BJ (cell line): ENCODE measurements at regions not wholly inside any gene's neighbourhood (a gene's known extent, or its start where the extent isn't known, plus 50 kb on each side); places are given as distances from the start of the nearest gene placed in this dataset.

ENCODE experiments used
- CTCF ChIA-PET: fragments of 350-600 bp; formaldehyde crosslinking; extraction: SDS; loops from one replicate; lab custom pipeline; 2021; ENCODE audit warnings: antibody characterized with exemption, inconsistent platforms; lab: Yijun Ruan, JAX
- POLR2A ChIA-PET: fragments of 300-600 bp; sonication (Branson Sonifier 250); formaldehyde crosslinking; extraction: SDS; loops from one replicate; lab custom pipeline; 2021; ENCODE audit warnings: antibody characterized with exemption; lab: Charles Lee
- DNase-seq: peaks from one replicate; pipeline ENCODE4 v3.0.0-alpha.2; 2011; ENCODE audit warnings: low read depth
- H3K27me3 ChIP-seq: 2 replicates; pipeline ENCODE4 v1.6.0; 2011; ENCODE audit warnings: low read length; ENCODE audit not compliant: control insufficient read depth, insufficient read depth
- H3K36me3 ChIP-seq: 2 replicates; pipeline ENCODE4 v1.5.1; 2011; ENCODE audit warnings: low read length; ENCODE audit not compliant: control insufficient read depth, insufficient read depth
- H3K4me3 ChIP-seq: 2 replicates; pipeline ENCODE4 v1.5.1; 2011; ENCODE audit warnings: low read depth, mild to moderate bottlenecking, control low read depth, low read length
- TF ChIP-seq, protein P1 (sequence below): IDR thresholded peaks from 2 replicates; pipeline ENCODE4 v1.5.1; 2011; ENCODE audit warnings: low read depth, mild to moderate bottlenecking, control low read depth, inconsistent platforms, low read length, moderate library complexity; ENCODE audit not compliant: insufficient read depth

DNA sequence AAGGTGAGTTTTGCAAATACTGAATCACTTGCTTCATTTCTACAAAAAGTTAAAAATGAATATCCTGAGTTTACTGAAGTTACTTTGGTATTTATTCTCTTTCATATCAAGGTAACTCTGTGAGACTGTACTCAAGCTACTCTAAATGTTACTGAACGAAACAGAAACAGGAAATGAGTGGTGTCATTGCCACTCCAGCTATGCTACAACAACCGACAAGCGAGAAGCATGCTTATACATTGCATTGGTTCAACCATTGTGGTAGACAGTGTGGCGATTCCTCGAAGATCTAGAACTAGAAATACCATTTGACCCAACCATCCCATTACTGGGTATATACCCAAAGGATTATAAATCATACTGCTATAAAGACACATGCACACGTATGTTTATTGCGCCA, 313.2 kb upstream of the THBS1 start:
- CTCF ChIA-PET, result no interaction called here
- TF ChIP-seq, protein P1, sequence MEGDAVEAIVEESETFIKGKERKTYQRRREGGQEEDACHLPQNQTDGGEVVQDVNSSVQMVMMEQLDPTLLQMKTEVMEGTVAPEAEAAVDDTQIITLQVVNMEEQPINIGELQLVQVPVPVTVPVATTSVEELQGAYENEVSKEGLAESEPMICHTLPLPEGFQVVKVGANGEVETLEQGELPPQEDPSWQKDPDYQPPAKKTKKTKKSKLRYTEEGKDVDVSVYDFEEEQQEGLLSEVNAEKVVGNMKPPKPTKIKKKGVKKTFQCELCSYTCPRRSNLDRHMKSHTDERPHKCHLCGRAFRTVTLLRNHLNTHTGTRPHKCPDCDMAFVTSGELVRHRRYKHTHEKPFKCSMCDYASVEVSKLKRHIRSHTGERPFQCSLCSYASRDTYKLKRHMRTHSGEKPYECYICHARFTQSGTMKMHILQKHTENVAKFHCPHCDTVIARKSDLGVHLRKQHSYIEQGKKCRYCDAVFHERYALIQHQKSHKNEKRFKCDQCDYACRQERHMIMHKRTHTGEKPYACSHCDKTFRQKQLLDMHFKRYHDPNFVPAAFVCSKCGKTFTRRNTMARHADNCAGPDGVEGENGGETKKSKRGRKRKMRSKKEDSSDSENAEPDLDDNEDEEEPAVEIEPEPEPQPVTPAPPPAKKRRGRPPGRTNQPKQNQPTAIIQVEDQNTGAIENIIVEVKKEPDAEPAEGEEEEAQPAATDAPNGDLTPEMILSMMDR, result no peak
- no peaks in the 10 kb centered on the region for H3K36me3 ChIP-seq
- H3K27me3 ChIP-seq, result no peaks in the 10 kb centered on the region
- H3K4me3 ChIP-seq, result no peak overlapping the region
- POLR2A ChIA-PET, result no interaction called here
- no peak for DNase-seq

DNA sequence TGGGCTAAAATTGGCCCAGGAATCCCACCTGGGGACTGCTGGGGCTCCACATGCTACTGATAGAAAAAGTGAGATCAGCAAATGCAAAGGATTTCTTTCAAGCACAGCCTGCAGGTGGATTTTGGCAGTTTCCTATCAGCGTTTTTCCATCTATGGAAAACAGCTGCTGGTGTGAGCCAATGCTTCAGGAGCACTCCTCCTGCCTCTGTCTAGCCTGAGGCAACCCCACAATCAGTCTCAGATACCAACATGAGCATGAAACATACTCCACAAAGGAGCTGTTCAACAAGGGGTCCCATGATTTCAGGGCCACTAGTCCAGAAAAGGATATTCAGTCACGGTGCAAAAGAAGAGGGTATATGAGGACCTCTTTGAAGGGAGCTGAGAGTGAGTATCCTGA, 311.5 kb upstream of the THBS1 start:
- no peaks in the 10 kb centered on the region for H3K36me3 ChIP-seq
- ChIA-PET CTCF (no interaction called here), POLR2A (interaction anchor here (0.6 to 1.6 kb wide), 3 partner anchors 36 to 314 kb away, joined by 3 to 11 read pairs (median 5); no protein-coding TSS in a partner anchor)
- no peaks in the 10 kb centered on the region for H3K27me3 ChIP-seq
- DNase-seq, result no peak
- TF ChIP-seq, protein P1, result no peak
- H3K4me3 ChIP-seq, result no peak overlapping the region

DNA sequence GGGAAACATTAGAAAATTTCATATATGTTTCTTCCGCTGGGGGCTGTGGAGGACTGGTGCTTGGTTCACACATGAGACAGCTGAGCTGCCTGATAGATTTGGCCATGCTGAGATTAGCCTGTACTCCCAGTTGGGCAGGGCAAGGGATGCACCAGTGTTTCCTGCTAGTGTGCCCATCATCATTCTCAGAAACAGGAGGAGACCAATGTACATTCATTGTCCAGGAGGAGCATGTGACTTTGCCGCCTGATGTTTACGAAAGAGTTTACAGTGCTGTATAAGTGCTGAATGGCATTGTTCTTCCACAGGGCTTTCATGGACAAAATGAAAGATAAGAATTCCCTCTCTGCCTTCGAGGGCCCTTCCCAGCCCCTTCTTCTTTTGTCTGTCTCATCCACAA, 311.1 kb upstream of the THBS1 start:
- no peaks in the 10 kb centered on the region; the same call in 1 of the 2 replicates for H3K36me3 ChIP-seq
- ChIA-PET POLR2A (interaction anchor here (0.6 to 1.6 kb wide), 6 partner anchors 10 to 313 kb away, joined by 3 to 11 read pairs (median 5); no protein-coding TSS in a partner anchor), CTCF (no interaction called here)
- TF ChIP-seq, protein P1, result no peak
- no peaks in the 10 kb centered on the region for H3K27me3 ChIP-seq
- H3K4me3 ChIP-seq, result no peak overlapping the region
- no peak for DNase-seq

DNA sequence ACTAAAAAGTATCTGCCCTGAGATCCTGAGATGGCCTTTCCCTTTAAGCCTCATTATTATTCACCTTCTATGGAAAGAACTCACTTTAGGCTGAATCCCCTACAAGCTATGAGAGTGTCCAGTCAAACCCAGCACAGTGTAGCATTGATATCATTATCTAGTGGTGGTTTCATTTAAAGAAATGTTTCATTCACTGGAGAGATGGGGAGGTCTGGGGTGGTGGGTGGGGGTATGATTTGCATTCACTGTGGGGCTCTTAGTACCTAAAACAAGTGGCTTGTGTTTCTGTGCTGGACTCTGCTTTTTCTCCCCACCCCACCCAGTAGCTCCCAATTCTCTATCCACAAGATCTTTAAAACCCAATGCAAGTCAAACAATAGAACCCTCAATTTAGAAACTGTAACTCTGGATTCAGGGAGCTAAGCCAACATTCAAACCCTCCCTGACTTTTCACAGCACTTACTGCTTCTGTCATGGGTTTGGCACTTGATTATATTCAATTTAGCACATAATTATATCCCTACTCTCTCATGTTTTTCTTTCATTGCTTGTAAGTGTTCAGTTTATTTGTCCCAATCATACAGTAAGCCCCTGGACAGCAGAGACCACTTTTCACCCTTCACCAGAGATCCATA, 310.5 kb upstream of the THBS1 start:
- ChIA-PET CTCF (interaction anchor here (0.8 to 1.1 kb wide), 2 partner anchors 45 to 412 kb away, joined by 4 read pairs; no protein-coding TSS in a partner anchor), POLR2A (interaction anchor here (0.5 to 1.9 kb wide), 10 partner anchors 9 to 310 kb away, joined by 3 to 7 read pairs (median 5); partner anchors contain the start of gene THBS1)
- Histone ChIP-seq H3K4me3 (no peak overlapping the region), H3K36me3 (no peaks in the 10 kb centered on the region; the same call in 1 of the 2 replicates), H3K27me3 (no peaks in the 10 kb centered on the region)
- no peak for DNase-seq
- TF ChIP-seq, protein P1, result no peak

DNA sequence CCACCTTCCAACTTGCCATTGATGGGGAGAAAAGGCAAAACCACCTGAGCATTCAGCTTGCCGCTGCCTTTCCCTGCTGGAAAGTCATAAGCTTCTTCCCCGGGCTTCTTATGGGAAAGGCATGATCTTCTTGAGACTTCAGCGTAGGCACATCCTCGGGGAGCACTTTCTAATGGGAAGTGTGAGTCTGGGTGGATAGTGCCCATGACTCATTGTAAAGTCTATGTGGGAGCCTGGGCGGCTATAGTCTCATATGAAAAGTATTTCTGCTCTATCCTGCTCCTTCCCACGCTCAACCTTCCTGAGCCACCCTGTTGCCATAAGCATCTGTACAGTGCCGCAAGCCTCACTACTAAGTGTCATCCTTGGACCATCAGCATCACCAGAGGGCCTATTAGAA, 309.9 kb upstream of the THBS1 start:
- Histone ChIP-seq H3K27me3 (no peaks in the 10 kb centered on the region), H3K4me3 (no peak overlapping the region), H3K36me3 (no peaks in the 10 kb centered on the region; the same call in 1 of the 2 replicates)
- CTCF ChIA-PET, result interaction anchor here (0.8 to 1.1 kb wide), 2 partner anchors 45 to 411 kb away, joined by 4 read pairs; no protein-coding TSS in a partner anchor
- DNase-seq, result peak; percentile 94
- POLR2A ChIA-PET, result interaction anchor here (0.5 to 1.9 kb wide), 10 partner anchors 8 to 325 kb away, joined by 3 to 7 read pairs (median 5); partner anchors contain the start of gene THBS1
- TF ChIP-seq, protein P1, result no peak
